K562 (cell line): ENCODE measurements at regions not wholly inside any gene's neighbourhood (a gene's known extent, or its start where the extent isn't known, plus 50 kb on each side); places are given as distances from the start of the nearest gene placed in this dataset.

Source experiments
- ATAC-seq: fragments of 200-7000 bp; cut with Tn5 transposase; 3 replicates; pipeline ENCODE4 v1.9.1; 2020; ENCODE audit warnings: moderate library complexity
- BruUV-seq: library from RNA; stranded (reverse); fragments of 400-500 nt; replicated peaks from 2 replicates; lab custom pipeline; 2021; lab: Mats Ljungman, UMichigan
- CTCF ChIA-PET: fragments of 300-600 bp; formaldehyde crosslinking; extraction: SDS; loops from one replicate; lab custom pipeline; 2021; ENCODE audit warnings: low intra/inter-chr PET ratio; lab: Yijun Ruan, JAX
- POLR2A ChIA-PET: fragments of 300-600, 350-650 bp; sonication (Branson Sonifier 250); formaldehyde crosslinking; extraction: SDS; loops from one replicate; lab custom pipeline; 2021; ENCODE audit warnings: antibody characterized with exemption, inconsistent platforms; lab: Yijun Ruan, JAX
- DNase-seq, 4 experiments: peaks; one replicate each; pipeline versions ENCODE4 v3.0.0 to v3.0.0-alpha.2; 2011 to 2018; ENCODE audit warnings: low spot score in 3 of 4, mixed read lengths in 3 of 4; ENCODE audit errors: extremely low read depth in 1 of 4
- FAIRE-seq: peaks from 2 replicates; lab custom pipeline; 2011; peaks lifted over from hg19 to GRCh38; lab: Jason Lieb, UNC
- H2AFZ ChIP-seq: 2 replicates; pipeline ENCODE4 v1.6.0; 2011; ENCODE audit warnings: low read depth, low read length, control low read depth, inconsistent platforms
- H3K27ac ChIP-seq: fragments of 200-600 bp; 3 replicates; pipeline ENCODE4 v1.8.0; 2011; ENCODE audit warnings: low read depth, mild to moderate bottlenecking, control low read depth, inconsistent platforms, low read length, moderate library complexity, mixed read lengths; ENCODE audit errors: extremely low read depth
- H3K27me3 ChIP-seq, 2 experiments: fragments of 300-600 bp in 1 of 2; 2 replicates in 1 of 2; 3 replicates in 1 of 2; pipeline versions ENCODE4 v1.6.0 to v1.8.0; 2011; ENCODE audit warnings: inconsistent platforms in 2 of 2, low read length in 2 of 2, mild to moderate bottlenecking in 1 of 2, mixed read lengths in 1 of 2, moderate library complexity in 1 of 2; ENCODE audit not compliant: control insufficient read depth in 2 of 2, insufficient read depth in 2 of 2
- H3K36me3 ChIP-seq: fragments of 300-600 bp; 3 replicates; pipeline ENCODE4 v1.8.0; 2011; ENCODE audit warnings: mild to moderate bottlenecking, low read length, inconsistent platforms; ENCODE audit not compliant: control insufficient read depth, insufficient read depth
- H3K4me1 ChIP-seq, 2 experiments: fragments of 200-600 bp in 1 of 2; replicated peaks in 1 of 2; 2 replicates in 1 of 2; 3 replicates in 1 of 2; pipeline versions ENCODE4 v1.5.1 to v1.8.0; 2011; ENCODE audit warnings: inconsistent platforms in 2 of 2, low read length in 2 of 2, mild to moderate bottlenecking in 1 of 2, mixed read lengths in 1 of 2, moderate library complexity in 1 of 2; ENCODE audit not compliant: control insufficient read depth in 2 of 2, insufficient read depth in 2 of 2
- H3K4me2 ChIP-seq: 2 replicates; pipeline ENCODE4 v1.6.1; 2011; ENCODE audit warnings: low read length, control low read depth, inconsistent platforms, mixed read lengths; ENCODE audit not compliant: insufficient read depth
- H3K4me3 ChIP-seq: fragments of 200-600 bp; sonication (generic), shearing (Covaris generic); 2 replicates; pipeline ENCODE4 v1.5.1; 2016; ENCODE audit warnings: control low read depth, inconsistent platforms
- H3K79me2 ChIP-seq: fragments of 200-600 bp; 3 replicates; pipeline ENCODE4 v1.8.0; 2011; ENCODE audit warnings: low read length, inconsistent platforms; ENCODE audit not compliant: control insufficient read depth, insufficient read depth
- H3K9ac ChIP-seq, 2 experiments: 2 replicates each; pipeline versions ENCODE4 v1.6.0 to v1.6.1; 2011; ENCODE audit warnings: low read depth in 2 of 2, low read length in 2 of 2, control low read depth in 1 of 2, inconsistent platforms in 1 of 2, mild to moderate bottlenecking in 1 of 2, mixed read lengths in 1 of 2; ENCODE audit not compliant: insufficient read depth in 1 of 2
- H3K9me1 ChIP-seq: one replicate; pipeline ENCODE4 v1.6.0; 2011; ENCODE audit warnings: inconsistent platforms, mild to moderate bottlenecking, low read length, moderate library complexity; ENCODE audit not compliant: control insufficient read depth, insufficient read depth
- H3K9me3 ChIP-seq: replicated peaks from 2 replicates; pipeline ENCODE4 v1.5.1; 2011; ENCODE audit warnings: low read depth, low read length, inconsistent platforms; ENCODE audit not compliant: control insufficient read depth, insufficient read depth
- H4K20me1 ChIP-seq: replicated peaks from 2 replicates; pipeline ENCODE4 v1.6.1; 2011; ENCODE audit warnings: low read length, inconsistent platforms, mixed read lengths; ENCODE audit not compliant: control insufficient read depth, insufficient read depth
- RFX1 ChIP-seq: fragments of 450-650 bp; IDR thresholded peaks from 2 replicates; pipeline ENCODE4 v1.6.1; 2016; ENCODE audit warnings: mild to moderate bottlenecking, moderate library complexity
- ZC3H4 ChIP-seq: sonication (generic); formaldehyde crosslinking; IDR thresholded peaks from 2 replicates; pipeline ENCODE4 v1.9.0; 2021; ENCODE audit warnings: missing genetic modification reagents, borderline replicate concordance
- ZNF146 ChIP-seq: IDR thresholded peaks from one replicate; pipeline ENCODE4 v1.6.1; 2018; ENCODE audit warnings: missing compliant biosample characterization; ENCODE audit not compliant: unreplicated experiment
- ZNF239 ChIP-seq: fragments of 250-450 bp; sonication (Bioruptor Pico); IDR thresholded peaks from 2 replicates; pipeline ENCODE4 v1.4.0; 2020; ENCODE audit warnings: mild to moderate bottlenecking
- ZNF347 ChIP-seq: fragments of 450-650 bp; formaldehyde crosslinking; IDR thresholded peaks from 2 replicates; pipeline ENCODE4 v1.4.0; 2020; ENCODE audit warnings: low read depth, mild to moderate bottlenecking, moderate library complexity
- ZNF639 ChIP-seq, 2 experiments: fragments of 200-800 bp in 1 of 2; sonication (Bioruptor generic) in 1 of 2; sonication (generic) in 1 of 2; formaldehyde crosslinking in 1 of 2; IDR thresholded peaks in 1 of 2; conservative IDR thresholded peaks in 1 of 2; 2 replicates each; pipeline versions ENCODE4 v1.5.0 to v1.6.1; 2016 to 2020; ENCODE audit warnings: missing compliant biosample characterization in 1 of 2, missing genetic modification characterization in 1 of 2, missing genetic modification reagents in 1 of 2
- WGBS: fragments of 100-300 bp; shearing (Covaris generic); methylation state at CpG from one replicate; pipeline ENCODE4 v1.1.6; 2016; ENCODE audit warnings: low coverage, mixed read lengths; ENCODE audit not compliant: insufficient coverage; ENCODE audit errors: missing lambda C conversion rate; 5-methylcytosine and 5-hydroxymethylcytosine counted together
- in situ Hi-C: fragments of 300-500 bp; cut with MboI; formaldehyde crosslinking; loops from 4 replicates; pipeline ENCODE4 v1.15.0; 2018; ENCODE audit warnings: inconsistent platforms, mixed read lengths
- intact Hi-C: fragments of 100-400 bp; cut with micrococcal nuclease; formaldehyde crosslinking; loops from 2 replicates; pipeline ENCODE4 v1.14.2; 2022
- TF ChIP-seq, protein P1 (sequence below): sonication (generic); formaldehyde crosslinking; IDR thresholded peaks from 2 replicates; pipeline ENCODE4 v1.9.0; 2022; ENCODE audit warnings: mild to moderate bottlenecking, missing genetic modification reagents

DNA sequence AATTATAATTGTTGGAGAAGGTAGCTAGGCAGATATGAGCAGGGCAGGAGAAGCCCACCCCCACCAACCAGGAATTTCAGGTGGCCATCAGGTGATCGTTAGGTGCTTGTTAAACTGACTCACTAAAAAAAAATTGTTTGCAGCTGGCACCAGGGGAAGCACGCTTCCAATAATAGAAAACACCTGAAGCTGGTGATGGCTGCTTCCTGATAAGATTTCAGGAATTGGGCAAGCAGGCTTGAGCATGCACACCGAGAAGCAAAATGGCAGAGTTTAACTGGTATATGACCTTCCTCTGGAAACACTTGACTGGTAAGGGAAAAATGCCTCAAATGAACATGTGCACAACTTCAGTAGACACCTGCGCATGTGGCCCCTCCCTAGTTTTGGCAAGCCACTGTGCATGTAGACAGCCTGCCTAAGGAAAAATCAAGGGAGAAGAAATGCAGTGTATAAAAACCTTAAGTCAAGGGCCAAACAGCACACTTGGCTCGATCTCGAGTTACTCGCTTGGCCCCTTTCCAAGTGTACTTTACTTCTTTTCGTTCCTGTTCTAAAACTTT lies 292.8 kb downstream of the CCDC85A start:
- no peaks in the 10 kb centered on the region for H3K27me3 ChIP-seq
- no peak overlapping the region for H3K9ac ChIP-seq
- no peak for ATAC-seq
- H3K9me1 ChIP-seq: no peaks in the 10 kb centered on the region
- no peak for DNase-seq
- no peaks in the 10 kb centered on the region for H3K79me2 ChIP-seq
- no peak overlapping the region for H2AFZ ChIP-seq
- H4K20me1 ChIP-seq: no peaks in the 10 kb centered on the region
- 3% methylated on average over 8 of the region's 8 CpGs for whole genome bisulfite sequencing
- in situ Hi-C loops (no loop called here), intact Hi-C loops (no loop called here)
- 0 out of 2 replicates have a peak, but pooled peaks cover 2% of the 10 kb centered on the region for H3K9me3 ChIP-seq
- ChIA-PET CTCF (no interaction called here), POLR2A (no interaction called here)
- no peaks in the 10 kb centered on the region for H3K4me1 ChIP-seq
- no peak overlapping the region for H3K4me3 ChIP-seq
- TF ChIP-seq ZNF239 (CRISPR knock-in tag) (no peak), RFX1 (no peak), ZNF146 (CRISPR knock-in tag) (no peak), ZC3H4 (no peak), ZNF347 (CRISPR knock-in tag) (no peak), ZNF639 (CRISPR knock-in tag; conservative IDR thresholded peaks at IDR 0.05 in 1 of 2, IDR thresholded peaks at IDR 0.05 in 1 of 2) (no peak)
- TF ChIP-seq, protein P1, sequence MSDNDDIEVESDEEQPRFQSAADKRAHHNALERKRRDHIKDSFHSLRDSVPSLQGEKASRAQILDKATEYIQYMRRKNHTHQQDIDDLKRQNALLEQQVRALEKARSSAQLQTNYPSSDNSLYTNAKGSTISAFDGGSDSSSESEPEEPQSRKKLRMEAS (CRISPR knock-in tag): no peak
- FAIRE-seq: no peak
- no TSS peak for BruUV-seq
- no peak overlapping the region for H3K27ac ChIP-seq
- no peaks in the 10 kb centered on the region for H3K36me3 ChIP-seq
- H3K4me2 ChIP-seq: no peak overlapping the region
